Tibial nerve (tissue), 3 donors: ENCODE measurements at regions not wholly inside any gene's neighbourhood (a gene's known extent, or its start where the extent isn't known, plus 50 kb on each side); places are given as distances from the start of the nearest gene placed in this dataset.

Experiments
- POLR2A ChIP-seq, 2 donors: fragments of 450-650 bp; IDR thresholded peaks; one replicate each; pipeline ENCODE4 v1.6.1; 2017; ENCODE audit warnings: antibody characterized with exemption in 2 of 2, mild to moderate bottlenecking in 2 of 2, moderate library complexity in 2 of 2
- TF ChIP-seq, protein P1 (sequence below), 5 experiments: fragments of 200-600 bp in 3 of 5; fragments of 450-650 bp in 2 of 5; sonication (generic) in 3 of 5; IDR thresholded peaks; one replicate each; pipeline ENCODE4 v1.5.1; 2016 to 2019; ENCODE audit warnings: antibody characterized with exemption in 5 of 5, mild to moderate bottlenecking in 3 of 5, moderate library complexity in 2 of 5

DNA sequence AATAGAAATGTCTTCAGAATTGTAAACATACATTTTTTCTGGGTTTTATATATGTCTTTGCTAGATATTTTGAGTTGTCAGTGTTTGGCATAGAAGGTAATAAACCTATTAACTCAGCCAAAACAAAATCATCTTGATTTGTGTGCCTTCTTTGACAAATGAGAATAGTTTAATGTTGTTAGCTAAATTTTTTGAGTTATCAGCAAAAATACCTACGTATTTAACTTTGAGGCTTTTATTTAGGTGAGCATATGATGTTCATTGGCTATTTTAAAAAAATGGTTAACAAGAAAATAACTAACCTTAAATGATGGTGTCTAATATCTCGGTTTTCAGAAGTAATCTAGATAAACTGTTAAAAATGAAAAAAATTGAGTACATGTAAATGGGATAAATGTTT is 83.2 kb upstream of the SLC5A9 start:
- TF ChIP-seq, protein P1, sequence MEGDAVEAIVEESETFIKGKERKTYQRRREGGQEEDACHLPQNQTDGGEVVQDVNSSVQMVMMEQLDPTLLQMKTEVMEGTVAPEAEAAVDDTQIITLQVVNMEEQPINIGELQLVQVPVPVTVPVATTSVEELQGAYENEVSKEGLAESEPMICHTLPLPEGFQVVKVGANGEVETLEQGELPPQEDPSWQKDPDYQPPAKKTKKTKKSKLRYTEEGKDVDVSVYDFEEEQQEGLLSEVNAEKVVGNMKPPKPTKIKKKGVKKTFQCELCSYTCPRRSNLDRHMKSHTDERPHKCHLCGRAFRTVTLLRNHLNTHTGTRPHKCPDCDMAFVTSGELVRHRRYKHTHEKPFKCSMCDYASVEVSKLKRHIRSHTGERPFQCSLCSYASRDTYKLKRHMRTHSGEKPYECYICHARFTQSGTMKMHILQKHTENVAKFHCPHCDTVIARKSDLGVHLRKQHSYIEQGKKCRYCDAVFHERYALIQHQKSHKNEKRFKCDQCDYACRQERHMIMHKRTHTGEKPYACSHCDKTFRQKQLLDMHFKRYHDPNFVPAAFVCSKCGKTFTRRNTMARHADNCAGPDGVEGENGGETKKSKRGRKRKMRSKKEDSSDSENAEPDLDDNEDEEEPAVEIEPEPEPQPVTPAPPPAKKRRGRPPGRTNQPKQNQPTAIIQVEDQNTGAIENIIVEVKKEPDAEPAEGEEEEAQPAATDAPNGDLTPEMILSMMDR (IDR thresholded peaks at IDR 0.05) = no peak
- TF ChIP-seq POLR2A (IDR thresholded peaks at IDR 0.05) = no peak
